ENCODE measurements at regions not wholly inside any gene's neighbourhood (a gene's known extent, or its start where the extent isn't known, plus 50 kb on each side); places are given as distances from the start of the nearest gene placed in this dataset.

DNA sequence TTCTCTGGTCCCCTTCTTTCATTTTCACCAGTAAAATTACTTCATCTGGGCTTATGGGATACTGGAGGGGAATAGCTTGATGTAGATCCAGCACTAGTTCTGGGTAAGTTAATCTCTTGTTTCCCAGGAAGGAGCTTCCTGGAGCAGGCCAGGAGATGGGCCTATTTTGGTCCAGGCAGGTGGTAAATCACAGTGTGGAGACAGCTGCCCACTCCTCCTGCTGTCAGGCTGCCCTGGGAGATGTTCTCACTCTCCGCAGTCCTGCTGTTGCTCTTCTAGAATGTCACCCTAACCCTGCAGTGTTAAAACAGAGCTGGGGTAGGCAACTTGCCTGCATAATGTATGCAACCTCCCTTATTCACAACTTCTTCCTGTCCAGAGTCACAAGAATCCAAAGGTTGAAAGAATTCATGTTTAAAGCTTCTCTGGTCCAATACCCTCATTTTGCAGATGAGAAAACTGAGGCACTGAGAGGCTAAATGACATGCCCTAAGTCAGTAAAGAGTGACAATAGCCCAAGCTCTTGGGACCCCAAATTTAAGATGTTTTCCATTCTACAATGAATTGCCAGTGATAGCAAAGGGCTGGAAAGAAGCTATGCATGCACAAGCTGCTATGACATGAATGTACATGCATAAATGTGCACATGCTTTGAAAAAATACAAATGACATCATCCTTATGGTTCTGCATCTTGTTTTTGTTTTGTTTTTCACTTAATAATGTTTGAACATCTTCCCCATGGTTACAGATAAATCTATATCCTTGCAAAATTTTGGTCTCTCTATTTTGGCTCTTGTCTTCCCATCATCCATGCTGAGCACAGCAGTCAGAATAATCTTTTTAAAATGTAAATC, 71.8 kb upstream of the ADRA1B start:
- H3K36me3 ChIP-seq (replicated peaks; ENCODE audit: insufficient read depth, low read depth) = no peaks in the 10 kb centered on the region

DNA sequence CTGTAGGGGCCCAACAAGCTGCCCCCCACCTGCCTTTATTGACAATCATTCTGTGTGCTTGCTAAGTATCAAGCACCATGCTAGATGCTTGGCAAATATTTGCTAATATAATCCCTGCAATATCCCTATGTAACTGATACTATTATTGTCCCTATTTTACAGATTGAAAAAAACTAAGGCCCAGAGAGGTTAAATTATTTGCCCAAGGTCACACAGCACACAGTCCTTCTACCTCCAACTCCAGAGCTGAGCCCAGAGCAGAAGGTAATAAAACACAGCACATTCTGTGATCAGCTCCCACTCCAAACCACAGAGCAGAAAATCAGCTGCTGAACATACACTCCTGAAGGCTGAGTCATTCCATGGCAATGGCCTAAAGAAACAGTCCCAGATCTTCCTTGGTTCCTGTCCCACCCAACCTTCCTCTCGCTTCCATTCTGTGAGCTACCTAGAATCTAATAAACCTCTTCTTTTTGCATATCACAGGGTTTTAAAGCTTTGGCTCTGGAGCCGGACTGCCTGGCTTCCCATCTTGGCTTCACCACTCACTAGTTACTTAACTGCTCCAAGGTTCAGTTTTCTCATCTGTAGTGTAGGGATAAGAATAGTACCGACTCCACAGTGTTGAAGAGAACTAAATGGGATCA, 66.7 kb upstream of the ADRA1B start:
- no peak overlapping the region for H3K4me3 ChIP-seq
- TF ChIP-seq, protein P1, sequence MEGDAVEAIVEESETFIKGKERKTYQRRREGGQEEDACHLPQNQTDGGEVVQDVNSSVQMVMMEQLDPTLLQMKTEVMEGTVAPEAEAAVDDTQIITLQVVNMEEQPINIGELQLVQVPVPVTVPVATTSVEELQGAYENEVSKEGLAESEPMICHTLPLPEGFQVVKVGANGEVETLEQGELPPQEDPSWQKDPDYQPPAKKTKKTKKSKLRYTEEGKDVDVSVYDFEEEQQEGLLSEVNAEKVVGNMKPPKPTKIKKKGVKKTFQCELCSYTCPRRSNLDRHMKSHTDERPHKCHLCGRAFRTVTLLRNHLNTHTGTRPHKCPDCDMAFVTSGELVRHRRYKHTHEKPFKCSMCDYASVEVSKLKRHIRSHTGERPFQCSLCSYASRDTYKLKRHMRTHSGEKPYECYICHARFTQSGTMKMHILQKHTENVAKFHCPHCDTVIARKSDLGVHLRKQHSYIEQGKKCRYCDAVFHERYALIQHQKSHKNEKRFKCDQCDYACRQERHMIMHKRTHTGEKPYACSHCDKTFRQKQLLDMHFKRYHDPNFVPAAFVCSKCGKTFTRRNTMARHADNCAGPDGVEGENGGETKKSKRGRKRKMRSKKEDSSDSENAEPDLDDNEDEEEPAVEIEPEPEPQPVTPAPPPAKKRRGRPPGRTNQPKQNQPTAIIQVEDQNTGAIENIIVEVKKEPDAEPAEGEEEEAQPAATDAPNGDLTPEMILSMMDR (IDR thresholded peaks at IDR 0.05; ENCODE audit: poor library complexity) = no peak
- TF ChIP-seq EZH2 (IDR thresholded peaks at IDR 0.05; ENCODE audit: borderline replicate concordance) = no peak
- no peak for TF ChIP-seq EZH2phosphoT487 (IDR thresholded peaks at IDR 0.05; ENCODE audit: low read depth, severe bottlenecking, unreplicated experiment)
- H3K36me3 ChIP-seq (replicated peaks; ENCODE audit: insufficient read depth, low read depth) = no peaks in the 10 kb centered on the region
- H3K27ac ChIP-seq = no peak overlapping the region
- no peaks in the 10 kb centered on the region for H3K9me3 ChIP-seq (ENCODE audit: low read depth)
- no peaks in the 10 kb centered on the region for H3K27me3 ChIP-seq
- H3K9me2 ChIP-seq (replicated peaks; ENCODE audit: insufficient read depth) = no peaks in the 10 kb centered on the region
- no peak for DNase-seq (ENCODE audit: low spot score)
- no peak overlapping the region for H2AFZ ChIP-seq
- no peaks in the 10 kb centered on the region for H3K4me1 ChIP-seq (ENCODE audit: insufficient read depth)
- H4K20me1 ChIP-seq (ENCODE audit: insufficient read depth, poor library complexity, severe bottlenecking) = no peaks in the 10 kb centered on the region
- 95% methylated on average over 3 of the region's 3 CpGs for WGBS (ENCODE audit: low lambda C conversion rate, missing lambda C conversion rate)
- H3K79me2 ChIP-seq = no peaks in the 10 kb centered on the region
- H3K4me2 ChIP-seq = no peak overlapping the region

More for the DNA sequence above, 71.8 kb upstream of the ADRA1B start:
- TF ChIP-seq, protein P1 (IDR thresholded peaks at IDR 0.05; ENCODE audit: poor library complexity) = no peak
- TF ChIP-seq EZH2phosphoT487 (IDR thresholded peaks at IDR 0.05; ENCODE audit: low read depth, severe bottlenecking, unreplicated experiment) (no peak), EZH2 (IDR thresholded peaks at IDR 0.05; ENCODE audit: borderline replicate concordance) (no peak)
- Histone ChIP-seq H3K4me2 (no peak overlapping the region), H3K4me1 (ENCODE audit: insufficient read depth) (no peaks in the 10 kb centered on the region), H2AFZ (no peak overlapping the region), H3K27ac (no peak overlapping the region), H3K27me3 (no peaks in the 10 kb centered on the region), H3K4me3 (no peak overlapping the region), H3K79me2 (no peaks in the 10 kb centered on the region), H4K20me1 (ENCODE audit: insufficient read depth, poor library complexity, severe bottlenecking) (no peaks in the 10 kb centered on the region), H3K9me3 (ENCODE audit: low read depth) (no peaks in the 10 kb centered on the region), H3K9me2 (replicated peaks; ENCODE audit: insufficient read depth) (no peaks in the 10 kb centered on the region)
- no peak for DNase-seq (ENCODE audit: low spot score)
- WGBS (ENCODE audit: low lambda C conversion rate, missing lambda C conversion rate) = 75% methylated on average over 1 of the region's 1 CpG

DNA sequence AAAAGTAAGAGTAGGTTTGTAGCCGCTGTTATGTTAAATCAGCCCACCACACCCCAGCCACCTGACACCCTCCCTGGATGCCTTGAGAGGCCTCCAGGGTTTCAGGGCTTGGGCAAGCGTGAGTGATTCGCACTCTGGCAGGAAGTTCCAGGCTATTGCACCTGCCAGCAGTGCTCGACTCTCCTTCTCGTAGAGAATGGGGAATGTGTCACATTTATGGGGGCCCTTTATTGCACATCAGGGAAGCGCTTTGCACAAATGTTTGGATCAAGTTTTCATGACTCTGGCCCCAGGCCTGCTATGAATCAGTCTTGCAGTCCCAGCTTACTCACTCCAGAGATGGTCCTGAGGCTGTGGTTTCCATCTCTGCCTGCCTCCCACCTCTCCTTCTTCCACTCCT, 66.1 kb upstream of the ADRA1B start:
- H4K20me1 ChIP-seq (ENCODE audit: insufficient read depth, poor library complexity, severe bottlenecking) = no peaks in the 10 kb centered on the region
- no peak overlapping the region for H3K4me2 ChIP-seq
- no peak overlapping the region for H3K4me3 ChIP-seq
- 70% methylated on average over 6 of the region's 6 CpGs for WGBS (ENCODE audit: low lambda C conversion rate, missing lambda C conversion rate)
- no peak for DNase-seq (ENCODE audit: low spot score)
- no peaks in the 10 kb centered on the region for H3K27me3 ChIP-seq
- H3K27ac ChIP-seq = no peak overlapping the region
- no peaks in the 10 kb centered on the region for H3K9me3 ChIP-seq (ENCODE audit: low read depth)
- TF ChIP-seq EZH2phosphoT487 (IDR thresholded peaks at IDR 0.05; ENCODE audit: low read depth, severe bottlenecking, unreplicated experiment) = no peak
- TF ChIP-seq, protein P1 (IDR thresholded peaks at IDR 0.05; ENCODE audit: poor library complexity) = no peak
- TF ChIP-seq EZH2 (IDR thresholded peaks at IDR 0.05; ENCODE audit: borderline replicate concordance) = no peak
- no peaks in the 10 kb centered on the region for H3K4me1 ChIP-seq (ENCODE audit: insufficient read depth)
- H2AFZ ChIP-seq = no peak overlapping the region
- no peaks in the 10 kb centered on the region for H3K9me2 ChIP-seq (replicated peaks; ENCODE audit: insufficient read depth)
- no peaks in the 10 kb centered on the region for H3K79me2 ChIP-seq
- H3K36me3 ChIP-seq (replicated peaks; ENCODE audit: insufficient read depth, low read depth) = no peaks in the 10 kb centered on the region

All from hepatocyte (in vitro differentiated cells).